HEK293 (cell line): ENCODE measurements at regions not wholly inside any gene's neighbourhood (a gene's known extent, or its start where the extent isn't known, plus 50 kb on each side); places are given as distances from the start of the nearest gene placed in this dataset.

ENCODE experiments used
- CTCF ChIA-PET: fragments of 350-600 bp; formaldehyde crosslinking; extraction: SDS; loops from one replicate; lab custom pipeline; 2021; ENCODE audit warnings: antibody characterized with exemption; lab: Yijun Ruan, JAX
- POLR2A ChIA-PET: fragments of 300-600 bp; formaldehyde crosslinking; extraction: SDS; loops from one replicate; lab custom pipeline; 2020; ENCODE audit warnings: antibody characterized with exemption, inconsistent platforms; lab: Yijun Ruan, JAX
- H3K27ac ChIP-seq: fragments of 200-500 bp; sonication (Bioruptor generic); 2 replicates; pipeline ENCODE4 v1.5.1; 2014; ENCODE audit warnings: low read depth, low read length, control low read depth, inconsistent platforms; ENCODE audit errors: extremely low read depth
- H3K36me3 ChIP-seq, 2 experiments: fragments of 200-500 bp in 1 of 2; sonication (Bioruptor generic) in 1 of 2; 1 replicate in 1 of 2; 2 replicates in 1 of 2; pipeline ENCODE4 v1.5.1; 2014 to 2017; ENCODE audit warnings: inconsistent platforms in 2 of 2, low read length in 2 of 2; ENCODE audit not compliant: control insufficient read depth in 2 of 2, insufficient read depth in 1 of 2
- H3K4me1 ChIP-seq: fragments of 200-500 bp; sonication (Bioruptor generic); 2 replicates; pipeline ENCODE4 v1.5.1; 2014; ENCODE audit warnings: mild to moderate bottlenecking, low read length, inconsistent platforms; ENCODE audit not compliant: control insufficient read depth, insufficient read depth
- H3K4me3 ChIP-seq: 2 replicates; pipeline ENCODE4 v1.5.1; 2011; ENCODE audit warnings: low read depth, mild to moderate bottlenecking, control low read depth, low read length, moderate library complexity
- H3K9me3 ChIP-seq: fragments of 200-500 bp; sonication (Bioruptor generic); 2 replicates; pipeline ENCODE4 v1.5.1; 2014; ENCODE audit warnings: low read depth, low read length, inconsistent platforms; ENCODE audit not compliant: control insufficient read depth, insufficient read depth
- IKZF3 ChIP-seq: fragments of 450-650 bp; IDR thresholded peaks from 2 replicates; pipeline ENCODE4 v1.5.0; 2018; ENCODE audit warnings: missing biosample characterization, mild to moderate bottlenecking, missing genetic modification characterization, moderate library complexity
- SP7 ChIP-seq: fragments of 450-650 bp; formaldehyde crosslinking; IDR thresholded peaks from 2 replicates; pipeline ENCODE4 v1.5.1; 2016; ENCODE audit warnings: missing biosample characterization, missing genetic modification characterization
- ZEB2 ChIP-seq: fragments of 450-650 bp; formaldehyde crosslinking; IDR thresholded peaks from 2 replicates; pipeline ENCODE4 v1.5.1; 2016; ENCODE audit warnings: missing biosample characterization, missing genetic modification characterization
- ZNF121 ChIP-seq: fragments of 450-650 bp; formaldehyde crosslinking; IDR thresholded peaks from 2 replicates; pipeline ENCODE4 v1.5.1; 2016; ENCODE audit warnings: missing biosample characterization, missing genetic modification characterization
- ZNF174 ChIP-seq: fragments of 450-650 bp; formaldehyde crosslinking; IDR thresholded peaks from 2 replicates; pipeline ENCODE4 v1.5.0; 2017; ENCODE audit warnings: missing biosample characterization, mild to moderate bottlenecking, missing genetic modification characterization
- ZNF175 ChIP-seq: fragments of 450-650 bp; formaldehyde crosslinking; IDR thresholded peaks from 2 replicates; pipeline ENCODE4 v1.5.1; 2016; ENCODE audit warnings: missing biosample characterization, missing genetic modification characterization
- ZNF202 ChIP-seq: fragments of 450-650 bp; formaldehyde crosslinking; IDR thresholded peaks from 2 replicates; pipeline ENCODE4 v1.5.1; 2016; ENCODE audit warnings: missing biosample characterization, missing genetic modification characterization, borderline replicate concordance
- ZNF302 ChIP-seq: fragments of 450-650 bp; formaldehyde crosslinking; IDR thresholded peaks from 2 replicates; pipeline ENCODE4 v1.5.1; 2016; ENCODE audit warnings: missing biosample characterization, missing genetic modification characterization, low read depth
- ZNF324 ChIP-seq: fragments of 450-650 bp; formaldehyde crosslinking; IDR thresholded peaks from 2 replicates; pipeline ENCODE4 v1.5.1; 2016; ENCODE audit warnings: missing biosample characterization, missing genetic modification characterization
- ZNF423 ChIP-seq: fragments of 450-650 bp; formaldehyde crosslinking; IDR thresholded peaks from 2 replicates; pipeline ENCODE4 v1.5.1; 2016; ENCODE audit warnings: missing biosample characterization, missing genetic modification characterization
- ZNF433 ChIP-seq: fragments of 450-650 bp; formaldehyde crosslinking; IDR thresholded peaks from 2 replicates; pipeline ENCODE4 v1.5.1; 2016; ENCODE audit warnings: missing biosample characterization, missing genetic modification characterization, low read depth
- ZNF654 ChIP-seq: fragments of 450-650 bp; formaldehyde crosslinking; IDR thresholded peaks from 2 replicates; pipeline ENCODE4 v1.5.1; 2016; ENCODE audit warnings: low read depth, missing biosample characterization, missing genetic modification characterization
- ZNF658 ChIP-seq: fragments of 450-650 bp; formaldehyde crosslinking; IDR thresholded peaks from 2 replicates; pipeline ENCODE4; 2016; ENCODE audit warnings: missing biosample characterization, missing genetic modification characterization
- ZNF670 ChIP-seq: fragments of 450-650 bp; formaldehyde crosslinking; IDR thresholded peaks from 2 replicates; pipeline ENCODE4 v1.5.1; 2016; ENCODE audit warnings: missing biosample characterization, missing genetic modification characterization, low read depth
- ZNF768 ChIP-seq: fragments of 450-650 bp; formaldehyde crosslinking; IDR thresholded peaks from 2 replicates; pipeline ENCODE4 v1.5.1; 2018; ENCODE audit warnings: missing biosample characterization, mild to moderate bottlenecking, missing genetic modification characterization
- ZNF843 ChIP-seq: fragments of 450-650 bp; formaldehyde crosslinking; IDR thresholded peaks from 2 replicates; pipeline ENCODE4 v1.5.1; 2016; ENCODE audit warnings: missing biosample characterization, missing genetic modification characterization
- ZSCAN23 ChIP-seq: fragments of 450-650 bp; formaldehyde crosslinking; IDR thresholded peaks from 2 replicates; pipeline ENCODE4 v1.5.1; 2016; ENCODE audit warnings: missing biosample characterization, missing genetic modification characterization
- ZSCAN30 ChIP-seq: fragments of 450-650 bp; IDR thresholded peaks from 2 replicates; pipeline ENCODE4 v1.5.1; 2018; ENCODE audit warnings: missing biosample characterization, mild to moderate bottlenecking, missing genetic modification characterization, moderate library complexity
- TF ChIP-seq, protein P1 (sequence below): fragments of 450-650 bp; formaldehyde crosslinking; IDR thresholded peaks from 2 replicates; pipeline ENCODE4 v1.5.1; 2016; ENCODE audit warnings: missing biosample characterization, missing genetic modification characterization, borderline replicate concordance
- TF ChIP-seq, protein P2 (sequence below): fragments of 450-650 bp; formaldehyde crosslinking; IDR thresholded peaks from 2 replicates; pipeline ENCODE4 v1.5.0; 2017; ENCODE audit warnings: missing biosample characterization, missing genetic modification characterization, borderline replicate concordance
- TF ChIP-seq, protein P3 (sequence below): fragments of 450-650 bp; formaldehyde crosslinking; IDR thresholded peaks from 2 replicates; pipeline ENCODE4 v1.5.1; 2016; ENCODE audit warnings: missing biosample characterization, missing genetic modification characterization, borderline replicate concordance
- TF ChIP-seq, protein P4 (sequence below): fragments of 450-650 bp; formaldehyde crosslinking; IDR thresholded peaks from 2 replicates; pipeline ENCODE4 v1.5.1; 2016; ENCODE audit warnings: missing biosample characterization, missing genetic modification characterization
- TF ChIP-seq, protein P5 (sequence below): fragments of 450-650 bp; formaldehyde crosslinking; IDR thresholded peaks from 2 replicates; pipeline ENCODE4 v1.5.1; 2016; ENCODE audit warnings: missing biosample characterization, missing genetic modification characterization
- TF ChIP-seq, protein P6 (sequence below): fragments of 450-650 bp; formaldehyde crosslinking; IDR thresholded peaks from 2 replicates; pipeline ENCODE4 v1.5.1; 2017; ENCODE audit warnings: missing biosample characterization, missing genetic modification characterization

DNA sequence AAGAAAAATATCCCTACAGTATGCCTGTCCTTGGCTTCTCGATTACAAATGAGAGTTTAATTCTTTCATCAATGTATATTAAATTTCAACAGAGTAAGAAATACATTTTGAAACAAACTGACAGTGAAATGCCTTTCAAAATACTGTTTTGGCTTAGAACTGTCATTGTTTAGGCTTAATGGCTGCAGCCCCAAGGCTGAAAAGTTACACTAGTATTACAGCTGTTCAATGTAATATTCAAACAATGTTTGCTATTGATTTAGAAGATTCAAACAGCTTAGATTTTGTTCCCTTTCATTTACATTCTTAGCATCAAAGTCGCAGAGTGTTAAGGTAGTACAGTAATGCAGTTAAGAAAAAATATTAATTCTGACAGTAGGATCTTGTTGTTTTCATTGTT, 882.9 kb upstream of the ADGRL2 start (continued):
- TF ChIP-seq, protein P1, sequence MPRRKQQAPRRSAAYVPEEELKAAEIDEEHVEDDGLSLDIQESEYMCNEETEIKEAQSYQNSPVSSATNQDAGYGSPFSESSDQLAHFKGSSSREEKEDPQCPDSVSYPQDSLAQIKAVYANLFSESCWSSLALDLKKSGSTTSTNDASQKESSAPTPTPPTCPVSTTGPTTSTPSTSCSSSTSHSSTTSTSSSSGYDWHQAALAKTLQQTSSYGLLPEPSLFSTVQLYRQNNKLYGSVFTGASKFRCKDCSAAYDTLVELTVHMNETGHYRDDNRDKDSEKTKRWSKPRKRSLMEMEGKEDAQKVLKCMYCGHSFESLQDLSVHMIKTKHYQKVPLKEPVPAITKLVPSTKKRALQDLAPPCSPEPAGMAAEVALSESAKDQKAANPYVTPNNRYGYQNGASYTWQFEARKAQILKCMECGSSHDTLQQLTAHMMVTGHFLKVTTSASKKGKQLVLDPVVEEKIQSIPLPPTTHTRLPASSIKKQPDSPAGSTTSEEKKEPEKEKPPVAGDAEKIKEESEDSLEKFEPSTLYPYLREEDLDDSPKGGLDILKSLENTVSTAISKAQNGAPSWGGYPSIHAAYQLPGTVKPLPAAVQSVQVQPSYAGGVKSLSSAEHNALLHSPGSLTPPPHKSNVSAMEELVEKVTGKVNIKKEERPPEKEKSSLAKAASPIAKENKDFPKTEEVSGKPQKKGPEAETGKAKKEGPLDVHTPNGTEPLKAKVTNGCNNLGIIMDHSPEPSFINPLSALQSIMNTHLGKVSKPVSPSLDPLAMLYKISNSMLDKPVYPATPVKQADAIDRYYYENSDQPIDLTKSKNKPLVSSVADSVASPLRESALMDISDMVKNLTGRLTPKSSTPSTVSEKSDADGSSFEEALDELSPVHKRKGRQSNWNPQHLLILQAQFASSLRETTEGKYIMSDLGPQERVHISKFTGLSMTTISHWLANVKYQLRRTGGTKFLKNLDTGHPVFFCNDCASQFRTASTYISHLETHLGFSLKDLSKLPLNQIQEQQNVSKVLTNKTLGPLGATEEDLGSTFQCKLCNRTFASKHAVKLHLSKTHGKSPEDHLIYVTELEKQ (tag by site-specific recombination), result no peak
- no peak for TF ChIP-seq SP7 (tag by site-specific recombination)
- TF ChIP-seq, all 188 proteins: peak for 0

DNA sequence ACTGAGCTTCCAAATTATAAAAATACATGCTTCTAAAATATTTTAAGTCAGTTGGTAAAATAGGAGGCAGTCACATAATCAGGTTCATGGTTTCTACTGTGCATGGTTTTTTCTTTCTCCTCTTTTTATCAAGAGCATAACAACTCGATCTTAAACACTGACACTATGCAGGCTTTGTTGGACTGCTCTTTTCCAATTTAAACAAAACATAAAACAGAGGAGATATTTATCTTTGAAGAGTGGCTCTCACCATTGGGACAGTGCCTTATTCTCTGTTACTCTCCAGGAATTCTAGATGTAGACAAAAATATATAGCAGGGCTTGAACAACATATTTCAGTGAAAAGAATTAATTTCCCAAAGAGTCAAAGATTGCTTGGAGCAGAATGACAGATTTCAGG, 883.5 kb upstream of the ADGRL2 start:
- TF ChIP-seq ZSCAN30 (tag by site-specific recombination) (no peak), ZSCAN23 (tag by site-specific recombination) (no peak), ZNF423 (no peak), ZNF121 (tag by site-specific recombination) (no peak), ZEB2 (no peak), ZNF433 (no peak), ZNF174 (no peak), ZNF768 (tag by site-specific recombination) (no peak), IKZF3 (tag by site-specific recombination) (no peak), ZNF202 (no peak)
- TF ChIP-seq, protein P2, sequence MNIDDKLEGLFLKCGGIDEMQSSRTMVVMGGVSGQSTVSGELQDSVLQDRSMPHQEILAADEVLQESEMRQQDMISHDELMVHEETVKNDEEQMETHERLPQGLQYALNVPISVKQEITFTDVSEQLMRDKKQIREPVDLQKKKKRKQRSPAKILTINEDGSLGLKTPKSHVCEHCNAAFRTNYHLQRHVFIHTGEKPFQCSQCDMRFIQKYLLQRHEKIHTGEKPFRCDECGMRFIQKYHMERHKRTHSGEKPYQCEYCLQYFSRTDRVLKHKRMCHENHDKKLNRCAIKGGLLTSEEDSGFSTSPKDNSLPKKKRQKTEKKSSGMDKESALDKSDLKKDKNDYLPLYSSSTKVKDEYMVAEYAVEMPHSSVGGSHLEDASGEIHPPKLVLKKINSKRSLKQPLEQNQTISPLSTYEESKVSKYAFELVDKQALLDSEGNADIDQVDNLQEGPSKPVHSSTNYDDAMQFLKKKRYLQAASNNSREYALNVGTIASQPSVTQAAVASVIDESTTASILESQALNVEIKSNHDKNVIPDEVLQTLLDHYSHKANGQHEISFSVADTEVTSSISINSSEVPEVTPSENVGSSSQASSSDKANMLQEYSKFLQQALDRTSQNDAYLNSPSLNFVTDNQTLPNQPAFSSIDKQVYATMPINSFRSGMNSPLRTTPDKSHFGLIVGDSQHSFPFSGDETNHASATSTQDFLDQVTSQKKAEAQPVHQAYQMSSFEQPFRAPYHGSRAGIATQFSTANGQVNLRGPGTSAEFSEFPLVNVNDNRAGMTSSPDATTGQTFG (tag by site-specific recombination), result no peak
- TF ChIP-seq, protein P3, sequence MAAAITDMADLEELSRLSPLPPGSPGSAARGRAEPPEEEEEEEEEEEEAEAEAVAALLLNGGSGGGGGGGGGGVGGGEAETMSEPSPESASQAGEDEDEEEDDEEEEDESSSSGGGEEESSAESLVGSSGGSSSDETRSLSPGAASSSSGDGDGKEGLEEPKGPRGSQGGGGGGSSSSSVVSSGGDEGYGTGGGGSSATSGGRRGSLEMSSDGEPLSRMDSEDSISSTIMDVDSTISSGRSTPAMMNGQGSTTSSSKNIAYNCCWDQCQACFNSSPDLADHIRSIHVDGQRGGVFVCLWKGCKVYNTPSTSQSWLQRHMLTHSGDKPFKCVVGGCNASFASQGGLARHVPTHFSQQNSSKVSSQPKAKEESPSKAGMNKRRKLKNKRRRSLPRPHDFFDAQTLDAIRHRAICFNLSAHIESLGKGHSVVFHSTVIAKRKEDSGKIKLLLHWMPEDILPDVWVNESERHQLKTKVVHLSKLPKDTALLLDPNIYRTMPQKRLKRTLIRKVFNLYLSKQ (tag by site-specific recombination), result no peak
- no peaks in the 10 kb centered on the region for H3K36me3 ChIP-seq
- peaks cover 5% of the 10 kb centered on the region for H3K4me1 ChIP-seq
- H3K27ac ChIP-seq, result no peak overlapping the region
- ChIA-PET POLR2A (no interaction called here), CTCF (no interaction called here)
- H3K4me3 ChIP-seq, result no peak overlapping the region
- H3K9me3 ChIP-seq, result no peaks in the 10 kb centered on the region

DNA sequence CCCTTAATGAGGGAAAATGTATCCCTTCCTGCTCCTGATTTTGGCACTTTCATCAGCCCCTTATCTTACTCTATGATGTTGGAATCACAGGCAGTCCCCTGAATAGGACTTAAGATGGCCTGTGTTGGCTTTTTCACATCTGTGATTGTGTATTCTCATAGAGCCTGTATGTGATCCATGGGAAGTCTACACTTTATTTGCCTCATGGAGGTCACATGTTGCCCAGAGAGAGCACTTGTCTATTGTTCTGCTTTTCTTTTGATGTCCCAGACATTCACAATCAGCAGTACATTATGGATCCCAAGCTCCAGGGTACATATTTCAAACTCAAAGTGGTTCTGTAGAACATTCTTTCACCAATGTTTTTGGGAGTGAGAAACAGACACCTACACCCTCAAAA, 885.2 kb upstream of the ADGRL2 start:
- H3K9me3 ChIP-seq, result no peaks in the 10 kb centered on the region
- H3K4me1 ChIP-seq, result peaks cover 5% of the 10 kb centered on the region
- H3K36me3 ChIP-seq, result no peaks in the 10 kb centered on the region
- CTCF ChIA-PET, result no interaction called here
- H3K27ac ChIP-seq, result no peak overlapping the region
- POLR2A ChIA-PET, result no interaction called here
- H3K4me3 ChIP-seq, result no peak overlapping the region
- no peak for TF ChIP-seq ZNF175 (tag by site-specific recombination)
- no peak for TF ChIP-seq ZNF324 (tag by site-specific recombination)
- no peak for TF ChIP-seq ZNF302 (tag by site-specific recombination)
- no peak for TF ChIP-seq ZNF670
- TF ChIP-seq, protein P4, sequence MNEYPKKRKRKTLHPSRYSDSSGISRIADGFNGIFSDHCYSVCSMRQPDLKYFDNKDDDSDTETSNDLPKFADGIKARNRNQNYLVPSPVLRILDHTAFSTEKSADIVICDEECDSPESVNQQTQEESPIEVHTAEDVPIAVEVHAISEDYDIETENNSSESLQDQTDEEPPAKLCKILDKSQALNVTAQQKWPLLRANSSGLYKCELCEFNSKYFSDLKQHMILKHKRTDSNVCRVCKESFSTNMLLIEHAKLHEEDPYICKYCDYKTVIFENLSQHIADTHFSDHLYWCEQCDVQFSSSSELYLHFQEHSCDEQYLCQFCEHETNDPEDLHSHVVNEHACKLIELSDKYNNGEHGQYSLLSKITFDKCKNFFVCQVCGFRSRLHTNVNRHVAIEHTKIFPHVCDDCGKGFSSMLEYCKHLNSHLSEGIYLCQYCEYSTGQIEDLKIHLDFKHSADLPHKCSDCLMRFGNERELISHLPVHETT (tag by site-specific recombination), result no peak
- TF ChIP-seq ZNF843, result no peak
- TF ChIP-seq, protein P5, sequence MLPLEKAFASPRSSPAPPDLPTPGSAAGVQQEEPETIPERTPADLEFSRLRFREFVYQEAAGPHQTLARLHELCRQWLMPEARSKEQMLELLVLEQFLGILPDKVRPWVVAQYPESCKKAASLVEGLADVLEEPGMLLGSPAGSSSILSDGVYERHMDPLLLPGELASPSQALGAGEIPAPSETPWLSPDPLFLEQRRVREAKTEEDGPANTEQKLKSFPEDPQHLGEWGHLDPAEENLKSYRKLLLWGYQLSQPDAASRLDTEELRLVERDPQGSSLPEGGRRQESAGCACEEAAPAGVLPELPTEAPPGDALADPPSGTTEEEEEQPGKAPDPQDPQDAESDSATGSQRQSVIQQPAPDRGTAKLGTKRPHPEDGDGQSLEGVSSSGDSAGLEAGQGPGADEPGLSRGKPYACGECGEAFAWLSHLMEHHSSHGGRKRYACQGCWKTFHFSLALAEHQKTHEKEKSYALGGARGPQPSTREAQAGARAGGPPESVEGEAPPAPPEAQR, result no peak
- TF ChIP-seq ZNF654 (tag by site-specific recombination), result no peak
- TF ChIP-seq ZNF658, result no peak
- TF ChIP-seq, protein P6, sequence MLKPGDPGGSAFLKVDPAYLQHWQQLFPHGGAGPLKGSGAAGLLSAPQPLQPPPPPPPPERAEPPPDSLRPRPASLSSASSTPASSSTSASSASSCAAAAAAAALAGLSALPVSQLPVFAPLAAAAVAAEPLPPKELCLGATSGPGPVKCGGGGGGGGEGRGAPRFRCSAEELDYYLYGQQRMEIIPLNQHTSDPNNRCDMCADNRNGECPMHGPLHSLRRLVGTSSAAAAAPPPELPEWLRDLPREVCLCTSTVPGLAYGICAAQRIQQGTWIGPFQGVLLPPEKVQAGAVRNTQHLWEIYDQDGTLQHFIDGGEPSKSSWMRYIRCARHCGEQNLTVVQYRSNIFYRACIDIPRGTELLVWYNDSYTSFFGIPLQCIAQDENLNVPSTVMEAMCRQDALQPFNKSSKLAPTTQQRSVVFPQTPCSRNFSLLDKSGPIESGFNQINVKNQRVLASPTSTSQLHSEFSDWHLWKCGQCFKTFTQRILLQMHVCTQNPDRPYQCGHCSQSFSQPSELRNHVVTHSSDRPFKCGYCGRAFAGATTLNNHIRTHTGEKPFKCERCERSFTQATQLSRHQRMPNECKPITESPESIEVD, result no peak
